GM12874 (cell line): ENCODE measurements at regions not wholly inside any gene's neighbourhood (a gene's known extent, or its start where the extent isn't known, plus 50 kb on each side); places are given as distances from the start of the nearest gene placed in this dataset.

Source experiments
- CTCF ChIP-seq: IDR thresholded peaks from 2 replicates; pipeline ENCODE4 v1.5.1; 2011; ENCODE audit warnings: low read depth, mild to moderate bottlenecking, control low read depth, low read length, moderate library complexity; ENCODE audit not compliant: insufficient read depth

GRCh38 chr9:124190761-124191160 is 67.0 kb upstream of the NEK6 start:
- TF ChIP-seq CTCF: no peak

- TF ChIP-seq CTCF: no peak
These were observed 65.9 kb upstream of the NEK6 start for GRCh38 chr9:124191691-124192395.

GRCh38 chr9:124196814-124197176 is 61.0 kb upstream of the NEK6 start:
- no peak for TF ChIP-seq CTCF

GRCh38 chr9:124197177-124198095 is 60.3 kb upstream of the NEK6 start:
- no peak for TF ChIP-seq CTCF

- no peak for TF ChIP-seq CTCF
These were observed 59.4 kb upstream of the NEK6 start for GRCh38 chr9:124198331-124198730.

- TF ChIP-seq CTCF: no peak
These were observed 58.8 kb upstream of the NEK6 start for GRCh38 chr9:124198948-124199347.

GRCh38 chr9:124199474-124199873 is 58.3 kb upstream of the NEK6 start:
- TF ChIP-seq CTCF: no peak
